K562 (cell line): ENCODE measurements at regions not wholly inside any gene's neighbourhood (a gene's known extent, or its start where the extent isn't known, plus 50 kb on each side); places are given as distances from the start of the nearest gene placed in this dataset.

Experiments
- ATAC-seq: fragments of 200-7000 bp; cut with Tn5 transposase; 3 replicates; pipeline ENCODE4 v1.9.1; 2020; ENCODE audit warnings: moderate library complexity
- BruUV-seq: library from RNA; stranded (reverse); fragments of 400-500 nt; replicated peaks from 2 replicates; lab custom pipeline; 2021; lab: Mats Ljungman, UMichigan
- CTCF ChIA-PET: fragments of 300-600 bp; formaldehyde crosslinking; extraction: SDS; loops from one replicate; lab custom pipeline; 2021; ENCODE audit warnings: low intra/inter-chr PET ratio; lab: Yijun Ruan, JAX
- POLR2A ChIA-PET: fragments of 300-600, 350-650 bp; sonication (Branson Sonifier 250); formaldehyde crosslinking; extraction: SDS; loops from one replicate; lab custom pipeline; 2021; ENCODE audit warnings: antibody characterized with exemption, inconsistent platforms; lab: Yijun Ruan, JAX
- DNase-seq, 4 experiments: peaks; one replicate each; pipeline versions ENCODE4 v3.0.0 to v3.0.0-alpha.2; 2011 to 2018; ENCODE audit warnings: low spot score in 3 of 4, mixed read lengths in 3 of 4; ENCODE audit errors: extremely low read depth in 1 of 4
- FAIRE-seq: peaks from 2 replicates; lab custom pipeline; 2011; peaks lifted over from hg19 to GRCh38; lab: Jason Lieb, UNC
- H2AFZ ChIP-seq: 2 replicates; pipeline ENCODE4 v1.6.0; 2011; ENCODE audit warnings: low read depth, low read length, control low read depth, inconsistent platforms
- H3K27ac ChIP-seq: fragments of 200-600 bp; 3 replicates; pipeline ENCODE4 v1.8.0; 2011; ENCODE audit warnings: low read depth, mild to moderate bottlenecking, control low read depth, inconsistent platforms, low read length, moderate library complexity, mixed read lengths; ENCODE audit errors: extremely low read depth
- H3K27me3 ChIP-seq, 2 experiments: fragments of 300-600 bp in 1 of 2; 2 replicates in 1 of 2; 3 replicates in 1 of 2; pipeline versions ENCODE4 v1.6.0 to v1.8.0; 2011; ENCODE audit warnings: inconsistent platforms in 2 of 2, low read length in 2 of 2, mild to moderate bottlenecking in 1 of 2, mixed read lengths in 1 of 2, moderate library complexity in 1 of 2; ENCODE audit not compliant: control insufficient read depth in 2 of 2, insufficient read depth in 2 of 2
- H3K36me3 ChIP-seq: fragments of 300-600 bp; 3 replicates; pipeline ENCODE4 v1.8.0; 2011; ENCODE audit warnings: mild to moderate bottlenecking, low read length, inconsistent platforms; ENCODE audit not compliant: control insufficient read depth, insufficient read depth
- H3K4me1 ChIP-seq, 2 experiments: fragments of 200-600 bp in 1 of 2; replicated peaks in 1 of 2; 2 replicates in 1 of 2; 3 replicates in 1 of 2; pipeline versions ENCODE4 v1.5.1 to v1.8.0; 2011; ENCODE audit warnings: inconsistent platforms in 2 of 2, low read length in 2 of 2, mild to moderate bottlenecking in 1 of 2, mixed read lengths in 1 of 2, moderate library complexity in 1 of 2; ENCODE audit not compliant: control insufficient read depth in 2 of 2, insufficient read depth in 2 of 2
- H3K4me2 ChIP-seq: 2 replicates; pipeline ENCODE4 v1.6.1; 2011; ENCODE audit warnings: low read length, control low read depth, inconsistent platforms, mixed read lengths; ENCODE audit not compliant: insufficient read depth
- H3K4me3 ChIP-seq: fragments of 200-600 bp; sonication (generic), shearing (Covaris generic); 2 replicates; pipeline ENCODE4 v1.5.1; 2016; ENCODE audit warnings: control low read depth, inconsistent platforms
- H3K79me2 ChIP-seq: fragments of 200-600 bp; 3 replicates; pipeline ENCODE4 v1.8.0; 2011; ENCODE audit warnings: low read length, inconsistent platforms; ENCODE audit not compliant: control insufficient read depth, insufficient read depth
- H3K9ac ChIP-seq, 2 experiments: 2 replicates each; pipeline versions ENCODE4 v1.6.0 to v1.6.1; 2011; ENCODE audit warnings: low read depth in 2 of 2, low read length in 2 of 2, control low read depth in 1 of 2, inconsistent platforms in 1 of 2, mild to moderate bottlenecking in 1 of 2, mixed read lengths in 1 of 2; ENCODE audit not compliant: insufficient read depth in 1 of 2
- H3K9me1 ChIP-seq: one replicate; pipeline ENCODE4 v1.6.0; 2011; ENCODE audit warnings: inconsistent platforms, mild to moderate bottlenecking, low read length, moderate library complexity; ENCODE audit not compliant: control insufficient read depth, insufficient read depth
- H3K9me3 ChIP-seq: replicated peaks from 2 replicates; pipeline ENCODE4 v1.5.1; 2011; ENCODE audit warnings: low read depth, low read length, inconsistent platforms; ENCODE audit not compliant: control insufficient read depth, insufficient read depth
- H4K20me1 ChIP-seq: replicated peaks from 2 replicates; pipeline ENCODE4 v1.6.1; 2011; ENCODE audit warnings: low read length, inconsistent platforms, mixed read lengths; ENCODE audit not compliant: control insufficient read depth, insufficient read depth
- ARID1B ChIP-seq: fragments of 450-650 bp; IDR thresholded peaks from 2 replicates; pipeline ENCODE4 v1.6.1; 2016; ENCODE audit warnings: antibody characterized with exemption, mild to moderate bottlenecking, inconsistent platforms
- BRCA1 ChIP-seq, 2 experiments: fragments of 450-650 bp in 1 of 2; sonication (generic) in 1 of 2; formaldehyde crosslinking in 1 of 2; IDR thresholded peaks; 2 replicates each; pipeline versions ENCODE4 v1.5.0 to v1.6.1; 2017 to 2020; ENCODE audit warnings: mild to moderate bottlenecking in 1 of 2, missing genetic modification reagents in 1 of 2
- ESRRA ChIP-seq: fragments of 450-650 bp; IDR thresholded peaks from 2 replicates; pipeline ENCODE4 v1.6.1; 2014; ENCODE audit warnings: low read depth, mild to moderate bottlenecking, moderate library complexity, borderline replicate concordance
- ETV5 ChIP-seq: sonication (generic); formaldehyde crosslinking; IDR thresholded peaks from 2 replicates; pipeline ENCODE4 v1.4.0; 2020; ENCODE audit warnings: low read depth, mild to moderate bottlenecking, missing genetic modification reagents
- FOXJ2 ChIP-seq: fragments of 200-800 bp; sonication (Bioruptor generic); IDR thresholded peaks from 2 replicates; pipeline ENCODE4 v1.6.1; 2016; ENCODE audit warnings: missing genetic modification characterization, missing compliant biosample characterization
- GTF2B ChIP-seq: IDR thresholded peaks from 2 replicates; pipeline ENCODE4 v1.6.1; 2011; ENCODE audit not compliant: insufficient read length; ENCODE audit errors: extremely low read depth
- JUND ChIP-seq, 2 experiments: IDR thresholded peaks; 2 replicates in 1 of 2; 3 replicates in 1 of 2; pipeline ENCODE4 v1.6.1; 2011; ENCODE audit warnings: borderline replicate concordance in 2 of 2, low read depth in 2 of 2, low read length in 2 of 2, improper control_type of control experiment in 1 of 2, missing biosample characterization in 1 of 2, missing genetic modification characterization in 1 of 2, missing genetic modification reagents in 1 of 2
- MEF2A ChIP-seq: IDR thresholded peaks from 2 replicates; pipeline ENCODE4 v1.6.1; 2011; ENCODE audit warnings: low read depth, mild to moderate bottlenecking, low read length, moderate library complexity; ENCODE audit not compliant: control insufficient read depth
- NFIX ChIP-seq: fragments of 250-450 bp; sonication (Bioruptor Pico); IDR thresholded peaks from 2 replicates; pipeline ENCODE4 v1.4.0; 2020; ENCODE audit warnings: low read depth, mild to moderate bottlenecking, moderate library complexity
- POLR2AphosphoS2 ChIP-seq: IDR thresholded peaks from 2 replicates; pipeline ENCODE4 v1.6.1; 2012; ENCODE audit warnings: low read length, improper control_type of control experiment
- RUNX1 ChIP-seq: sonication (generic); IDR thresholded peaks from 2 replicates; pipeline ENCODE4 v1.6.1; 2016; ENCODE audit warnings: antibody characterized with exemption, low read depth
- SMARCB1 ChIP-seq: IDR thresholded peaks from 2 replicates; pipeline ENCODE4 v1.6.1; 2011; ENCODE audit warnings: improper control_type of control experiment, low read depth; ENCODE audit not compliant: insufficient read length
- SMARCE1 ChIP-seq: fragments of 450-650 bp; IDR thresholded peaks from 2 replicates; pipeline ENCODE4 v1.7.1; 2016; ENCODE audit warnings: mild to moderate bottlenecking
- ZNF165 ChIP-seq: fragments of 250-450 bp; sonication (Bioruptor Pico); IDR thresholded peaks from 2 replicates; pipeline ENCODE4 v1.4.0; 2020; ENCODE audit warnings: borderline replicate concordance
- ZNF324 ChIP-seq: fragments of 250-450 bp; sonication (Bioruptor Pico); IDR thresholded peaks from 2 replicates; pipeline ENCODE4 v1.4.0; 2020; ENCODE audit warnings: mild to moderate bottlenecking
- ZNF407 ChIP-seq: fragments of 450-650 bp; IDR thresholded peaks from 2 replicates; pipeline ENCODE4 v1.6.1; 2016; ENCODE audit warnings: low read depth
- WGBS: fragments of 100-300 bp; shearing (Covaris generic); methylation state at CpG from one replicate; pipeline ENCODE4 v1.1.6; 2016; ENCODE audit warnings: low coverage, mixed read lengths; ENCODE audit not compliant: insufficient coverage; ENCODE audit errors: missing lambda C conversion rate; 5-methylcytosine and 5-hydroxymethylcytosine counted together
- in situ Hi-C: fragments of 300-500 bp; cut with MboI; formaldehyde crosslinking; loops from 4 replicates; pipeline ENCODE4 v1.15.0; 2018; ENCODE audit warnings: inconsistent platforms, mixed read lengths
- intact Hi-C: fragments of 100-400 bp; cut with micrococcal nuclease; formaldehyde crosslinking; loops from 2 replicates; pipeline ENCODE4 v1.14.2; 2022

- no peak overlapping the region for H3K27ac ChIP-seq
- 0% methylated on average over 2 of the region's 2 CpGs for WGBS
- intact Hi-C loops: no loop called here
- no peak overlapping the region for H3K4me3 ChIP-seq
- no peaks in the 10 kb centered on the region for H3K36me3 ChIP-seq
- H4K20me1 ChIP-seq: no peaks in the 10 kb centered on the region
- in situ Hi-C loops: no loop called here
- H3K4me1 ChIP-seq: no peaks in the 10 kb centered on the region
- FAIRE-seq (no peak), ATAC-seq (no peak), DNase-seq (no peak)
- H3K9ac ChIP-seq: no peak overlapping the region
- H3K9me1 ChIP-seq: no peaks in the 10 kb centered on the region
- no peak overlapping the region for H3K4me2 ChIP-seq
- BruUV-seq: no TSS peak
- H3K9me3 ChIP-seq: no peaks in the 10 kb centered on the region
- peaks cover 8 to 35% of the 10 kb centered on the region in 2 experiments; a peak in 4 of 5 replicates for H3K27me3 ChIP-seq
- H3K79me2 ChIP-seq: no peaks in the 10 kb centered on the region
- ChIA-PET CTCF (no interaction called here), POLR2A (no interaction called here)
- H2AFZ ChIP-seq: no peak overlapping the region
- no peak for TF ChIP-seq ARID1B
- no peak for TF ChIP-seq ZNF165
- TF ChIP-seq ESRRA: no peak
- no peak for TF ChIP-seq BRCA1 (IDR thresholded peaks at IDR 0.05)
- no peak for TF ChIP-seq BRCA1 (CRISPR knock-in tag; IDR thresholded peaks at IDR 0.05)
- TF ChIP-seq ZNF324 (CRISPR knock-in tag): no peak
- TF ChIP-seq GTF2B: no peak
- TF ChIP-seq SMARCE1: no peak
- no peak for TF ChIP-seq MEF2A
- TF ChIP-seq JUND (IDR thresholded peaks at IDR 0.05; ENCODE audit: borderline replicate concordance, low read depth, low read length): no peak
- no peak for TF ChIP-seq JUND (tag; IDR thresholded peaks at IDR 0.05; ENCODE audit: borderline replicate concordance, low read depth, low read length)
- TF ChIP-seq ETV5 (CRISPR knock-in tag): no peak
- no peak for TF ChIP-seq FOXJ2 (tag)
- no peak for TF ChIP-seq NFIX (CRISPR knock-in tag)
- TF ChIP-seq RUNX1: no peak
- no peak for TF ChIP-seq POLR2AphosphoS2
- no peak for TF ChIP-seq SMARCB1
- TF ChIP-seq ZNF407: no peak
These were observed 156.5 kb downstream of the SP3 start for GRCh38 chr2:173808718-173809117.
